CD4-positive, alpha-beta T cell (primary cell): ENCODE measurements at regions not wholly inside any gene's neighbourhood (a gene's known extent, or its start where the extent isn't known, plus 50 kb on each side); places are given as distances from the start of the nearest gene placed in this dataset.

Experiments
- ATAC-seq: fragments of 200-7000 bp; cut with Tn5 transposase; one replicate; pipeline ENCODE4 v1.10.0; 2022; ENCODE audit warnings: mild to moderate bottlenecking; ENCODE audit not compliant: poor library complexity
- CTCF ChIA-PET: fragments of 350-600 bp; sonication (Branson Sonifier 250); formaldehyde crosslinking; loops from one replicate; lab custom pipeline; 2021; ENCODE audit warnings: antibody characterized with exemption, inconsistent platforms; lab: Charles Lee
- POLR2A ChIA-PET: fragments of 350-600 bp; sonication (Branson Sonifier 250); formaldehyde crosslinking; loops from one replicate; lab custom pipeline; 2021; ENCODE audit warnings: antibody characterized with exemption, inconsistent platforms; lab: Charles Lee
- DNase-seq, 14 experiments: peaks; one replicate each; pipeline ENCODE4 v3.0.0-alpha.2; 2013 to 2020; ENCODE audit warnings: mixed read lengths in 2 of 14
- H3K27ac ChIP-seq, 2 donors: one replicate each; pipeline versions ENCODE4 v1.5.1 to v1.7.0; 2013; ENCODE audit warnings: low read length in 2 of 2, low read depth in 1 of 2, mild to moderate bottlenecking in 1 of 2
- H3K27me3 ChIP-seq, 2 experiments: 1 replicate in 1 of 2; 2 replicates in 1 of 2; pipeline versions ENCODE4 v1.6.1 to v1.7.0; 2013; ENCODE audit warnings: low read length in 2 of 2, control low read depth in 1 of 2, mild to moderate bottlenecking in 1 of 2, moderate library complexity in 1 of 2; ENCODE audit not compliant: insufficient read depth in 2 of 2, control insufficient read depth in 1 of 2
- H3K36me3 ChIP-seq: one replicate; pipeline ENCODE4 v1.6.1; 2013; ENCODE audit warnings: low read length, control low read depth; ENCODE audit not compliant: insufficient read depth
- H3K4me1 ChIP-seq: one replicate; pipeline ENCODE4 v1.6.1; 2013; ENCODE audit warnings: low read length, control low read depth; ENCODE audit not compliant: insufficient read depth
- H3K4me3 ChIP-seq: one replicate; pipeline ENCODE4 v1.5.1; 2013; ENCODE audit warnings: mild to moderate bottlenecking, low read length, moderate library complexity
- H3K9me3 ChIP-seq, 2 experiments: 1 replicate in 1 of 2; 2 replicates in 1 of 2; pipeline versions ENCODE4 v1.6.1 to v1.7.0; 2013; ENCODE audit warnings: low read length in 2 of 2, mild to moderate bottlenecking in 2 of 2, control low read depth in 1 of 2, moderate library complexity in 1 of 2; ENCODE audit not compliant: control insufficient read depth in 1 of 2, insufficient read depth in 1 of 2
- H3K27ac Mint-ChIP-seq: one replicate; pipeline ENCODE4 v1.8.0; 2020; ENCODE audit warnings: mixed read lengths
- H3K27me3 Mint-ChIP-seq: one replicate; pipeline ENCODE4 v1.8.0; 2021; ENCODE audit warnings: mixed read lengths
- H3K36me3 Mint-ChIP-seq: one replicate; pipeline ENCODE4 v1.8.0; 2021; ENCODE audit warnings: low read depth, mixed read lengths
- H3K4me1 Mint-ChIP-seq: one replicate; pipeline ENCODE4 v1.8.0; 2021; ENCODE audit warnings: low read depth, mixed read lengths
- H3K4me3 Mint-ChIP-seq: one replicate; pipeline ENCODE4 v1.8.0; 2020; ENCODE audit warnings: mild to moderate bottlenecking, mixed read lengths
- H3K9me3 Mint-ChIP-seq: one replicate; pipeline ENCODE4 v1.8.0; 2020; ENCODE audit warnings: mixed read lengths
- intact Hi-C, 2 experiments: fragments of 100-400 bp; cut with DNase I in 1 of 2; cut with micrococcal nuclease in 1 of 2; formaldehyde crosslinking; loops; one replicate each; pipeline versions ENCODE4 v1.15.1 to v1.9.0; 2023 to 2025; cut with DNase I, micrococcal nuclease
- TF ChIP-seq, protein P1 (sequence below): fragments of 200-600 bp; IDR thresholded peaks from one replicate; pipeline ENCODE4 v1.8.0; 2022; ENCODE audit warnings: antibody characterized with exemption, mild to moderate bottlenecking

DNA sequence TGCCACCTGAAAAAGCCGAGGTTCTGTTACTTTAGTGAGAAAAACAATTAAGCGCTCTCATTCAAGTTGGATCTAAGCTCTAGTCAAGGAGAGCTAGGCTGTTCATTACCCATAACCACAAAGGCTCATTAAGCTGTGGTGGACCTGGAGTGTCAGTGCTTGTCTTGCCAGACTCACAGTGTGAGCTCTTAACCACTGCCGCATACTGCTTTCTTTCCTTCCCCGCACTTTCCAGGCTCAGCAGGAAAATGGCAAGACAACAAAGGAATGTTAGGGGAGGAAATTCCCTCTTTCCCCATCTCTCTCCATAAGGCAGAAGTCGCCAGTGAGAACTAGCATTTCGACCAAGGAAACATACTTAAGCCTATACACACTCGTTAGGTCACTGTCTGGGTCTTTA lies 467.3 kb downstream of the ENC1 start:
- no peaks in the 10 kb centered on the region for H3K36me3 ChIP-seq
- DNase-seq (no peak), ATAC-seq (no peak)
- no peak overlapping the region for H3K4me3 Mint-ChIP-seq
- H3K36me3 Mint-ChIP-seq, result no peaks in the 10 kb centered on the region
- TF ChIP-seq, protein P1, sequence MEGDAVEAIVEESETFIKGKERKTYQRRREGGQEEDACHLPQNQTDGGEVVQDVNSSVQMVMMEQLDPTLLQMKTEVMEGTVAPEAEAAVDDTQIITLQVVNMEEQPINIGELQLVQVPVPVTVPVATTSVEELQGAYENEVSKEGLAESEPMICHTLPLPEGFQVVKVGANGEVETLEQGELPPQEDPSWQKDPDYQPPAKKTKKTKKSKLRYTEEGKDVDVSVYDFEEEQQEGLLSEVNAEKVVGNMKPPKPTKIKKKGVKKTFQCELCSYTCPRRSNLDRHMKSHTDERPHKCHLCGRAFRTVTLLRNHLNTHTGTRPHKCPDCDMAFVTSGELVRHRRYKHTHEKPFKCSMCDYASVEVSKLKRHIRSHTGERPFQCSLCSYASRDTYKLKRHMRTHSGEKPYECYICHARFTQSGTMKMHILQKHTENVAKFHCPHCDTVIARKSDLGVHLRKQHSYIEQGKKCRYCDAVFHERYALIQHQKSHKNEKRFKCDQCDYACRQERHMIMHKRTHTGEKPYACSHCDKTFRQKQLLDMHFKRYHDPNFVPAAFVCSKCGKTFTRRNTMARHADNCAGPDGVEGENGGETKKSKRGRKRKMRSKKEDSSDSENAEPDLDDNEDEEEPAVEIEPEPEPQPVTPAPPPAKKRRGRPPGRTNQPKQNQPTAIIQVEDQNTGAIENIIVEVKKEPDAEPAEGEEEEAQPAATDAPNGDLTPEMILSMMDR, result no peak
- H3K27ac Mint-ChIP-seq, result no peak overlapping the region
- intact Hi-C loops, result no loop called here
- H3K27me3 ChIP-seq, result no peaks in the 10 kb centered on the region
- no peak overlapping the region for H3K4me3 ChIP-seq
- H3K27me3 Mint-ChIP-seq, result peaks cover 16% of the 10 kb centered on the region
- H3K9me3 Mint-ChIP-seq, result no peaks in the 10 kb centered on the region
- no peaks in the 10 kb centered on the region for H3K4me1 Mint-ChIP-seq
- no peaks in the 10 kb centered on the region for H3K4me1 ChIP-seq
- POLR2A ChIA-PET, result interaction anchor here (0.6 kb wide), 1 partner anchor 1551 kb away, joined by 4 read pairs; no protein-coding TSS in a partner anchor
- CTCF ChIA-PET, result no interaction called here
- H3K27ac ChIP-seq, result no peak overlapping the region
- no peaks in the 10 kb centered on the region for H3K9me3 ChIP-seq

DNA sequence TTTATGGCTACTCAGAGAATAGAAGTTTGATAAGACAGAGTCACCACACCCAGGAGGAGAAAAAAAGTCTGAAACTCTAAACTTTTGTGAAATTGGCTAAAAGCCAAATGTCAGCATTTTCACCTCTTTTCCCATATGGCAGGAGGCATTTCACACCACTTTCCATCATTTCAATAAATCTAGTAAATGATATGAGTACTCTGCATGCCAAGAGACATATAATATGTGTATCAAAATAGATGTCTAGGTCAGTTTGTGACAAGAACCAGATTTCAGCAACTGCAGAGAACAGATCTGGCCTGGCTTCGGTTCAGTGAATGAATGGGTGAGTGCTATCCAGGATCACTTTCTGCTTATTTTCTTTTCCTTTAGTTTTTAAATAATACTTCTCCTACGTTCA lies 470.8 kb downstream of the ENC1 start:
- TF ChIP-seq, protein P1, result no peak
- intact Hi-C loops, result no loop called here
- ChIA-PET CTCF (no interaction called here), POLR2A (no interaction called here)
- H3K27me3 ChIP-seq, result no peaks in the 10 kb centered on the region
- no peaks in the 10 kb centered on the region for H3K4me1 ChIP-seq
- no peaks in the 10 kb centered on the region for H3K36me3 Mint-ChIP-seq
- no peaks in the 10 kb centered on the region for H3K4me1 Mint-ChIP-seq
- H3K4me3 ChIP-seq, result no peak overlapping the region
- H3K27me3 Mint-ChIP-seq, result peaks cover 6% of the 10 kb centered on the region
- no peak for DNase-seq
- H3K36me3 ChIP-seq, result no peaks in the 10 kb centered on the region
- no peak overlapping the region for H3K4me3 Mint-ChIP-seq
- no peaks in the 10 kb centered on the region for H3K9me3 ChIP-seq
- H3K27ac ChIP-seq, result no peak overlapping the region
- no peak for ATAC-seq
- H3K27ac Mint-ChIP-seq, result no peak overlapping the region
- no peaks in the 10 kb centered on the region for H3K9me3 Mint-ChIP-seq

DNA sequence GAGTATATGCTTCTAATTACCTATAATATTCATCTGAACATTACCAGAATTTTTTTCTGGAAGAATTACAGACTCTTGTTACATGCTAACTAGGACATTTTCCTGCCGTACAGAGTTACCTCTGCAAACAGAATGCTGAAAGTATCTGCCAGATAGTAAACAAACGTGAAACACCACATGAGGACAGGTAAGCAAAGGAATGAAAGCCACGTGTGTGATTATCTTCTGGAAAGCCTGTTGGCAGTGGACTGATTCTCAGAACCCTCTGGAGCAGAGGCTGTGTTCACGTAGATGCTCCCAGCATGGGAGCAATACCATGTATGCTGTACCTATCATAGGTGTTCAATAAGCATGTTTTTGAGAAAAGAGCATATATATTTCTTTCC lies 472.6 kb downstream of the ENC1 start:
- intact Hi-C loops, result no loop called here
- Histone ChIP-seq H3K4me1 (no peaks in the 10 kb centered on the region), H3K36me3 (no peaks in the 10 kb centered on the region), H3K27ac (no peak overlapping the region), H3K27me3 (no peaks in the 10 kb centered on the region), H3K4me3 (no peak overlapping the region), H3K9me3 (no peaks in the 10 kb centered on the region)
- no peaks in the 10 kb centered on the region for H3K9me3 Mint-ChIP-seq
- H3K36me3 Mint-ChIP-seq, result no peaks in the 10 kb centered on the region
- no peak for DNase-seq
- ATAC-seq, result no peak
- no peaks in the 10 kb centered on the region for H3K27me3 Mint-ChIP-seq
- ChIA-PET CTCF (no interaction called here), POLR2A (no interaction called here)
- no peaks in the 10 kb centered on the region for H3K4me1 Mint-ChIP-seq
- no peak overlapping the region for H3K4me3 Mint-ChIP-seq
- H3K27ac Mint-ChIP-seq, result no peak overlapping the region
- TF ChIP-seq, protein P1, result no peak
